Midbrain (tissue), 1 donor: ENCODE measurements at regions not wholly inside any gene's neighbourhood (a gene's known extent, or its start where the extent isn't known, plus 50 kb on each side); places are given as distances from the start of the nearest gene placed in this dataset.
"Not testable (repeated sequence)": the region's sequence is repeated elsewhere in the genome, so short reads cannot be mapped to it uniquely, and the experiment has no call there.

Experiments
- DNase-seq: peaks from one replicate; lab custom pipeline; 2025; lab: John Stamatoyannopoulos, UW

DNA sequence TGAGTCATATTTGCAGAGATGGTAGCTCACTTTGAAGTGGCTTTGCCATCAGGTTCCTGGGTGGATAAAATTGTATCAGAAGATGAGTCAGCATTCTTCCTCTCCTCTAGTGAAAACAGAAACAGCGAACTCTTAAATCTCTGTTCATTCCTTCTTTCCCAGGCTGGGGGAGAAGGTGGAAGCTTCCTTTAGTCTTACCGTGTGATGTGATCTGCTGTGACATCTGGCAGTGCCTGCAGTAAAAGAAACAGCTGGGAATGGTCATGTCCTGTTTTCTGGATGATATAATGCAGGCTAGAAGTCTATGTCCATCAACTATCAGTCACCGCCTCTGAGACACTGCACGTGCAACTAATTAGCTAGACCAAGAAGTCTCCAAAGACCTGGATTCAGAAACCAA lies 171.6 kb downstream of the VAPA start:
- DNase-seq = no peak

DNA sequence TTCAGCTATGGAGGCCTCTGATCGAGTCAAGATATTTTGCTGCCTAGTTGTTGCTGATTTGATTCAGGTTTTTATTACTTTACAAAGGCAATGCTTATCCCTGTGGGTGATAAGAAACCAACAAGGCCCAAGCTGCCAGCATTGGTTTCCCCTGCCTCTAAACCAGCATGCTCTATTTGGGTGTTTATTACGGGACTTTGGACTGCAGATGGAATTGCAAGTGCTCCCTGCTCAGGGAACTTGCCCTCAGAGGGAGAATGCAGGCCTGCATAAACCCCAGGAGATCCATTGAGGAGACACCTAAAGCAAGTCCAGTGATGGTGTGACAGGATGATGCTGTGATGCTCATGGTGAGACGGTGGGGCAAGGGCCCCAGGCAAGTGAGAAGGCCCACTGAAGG lies 172.1 kb downstream of the VAPA start:
- no peak for DNase-seq

DNA sequence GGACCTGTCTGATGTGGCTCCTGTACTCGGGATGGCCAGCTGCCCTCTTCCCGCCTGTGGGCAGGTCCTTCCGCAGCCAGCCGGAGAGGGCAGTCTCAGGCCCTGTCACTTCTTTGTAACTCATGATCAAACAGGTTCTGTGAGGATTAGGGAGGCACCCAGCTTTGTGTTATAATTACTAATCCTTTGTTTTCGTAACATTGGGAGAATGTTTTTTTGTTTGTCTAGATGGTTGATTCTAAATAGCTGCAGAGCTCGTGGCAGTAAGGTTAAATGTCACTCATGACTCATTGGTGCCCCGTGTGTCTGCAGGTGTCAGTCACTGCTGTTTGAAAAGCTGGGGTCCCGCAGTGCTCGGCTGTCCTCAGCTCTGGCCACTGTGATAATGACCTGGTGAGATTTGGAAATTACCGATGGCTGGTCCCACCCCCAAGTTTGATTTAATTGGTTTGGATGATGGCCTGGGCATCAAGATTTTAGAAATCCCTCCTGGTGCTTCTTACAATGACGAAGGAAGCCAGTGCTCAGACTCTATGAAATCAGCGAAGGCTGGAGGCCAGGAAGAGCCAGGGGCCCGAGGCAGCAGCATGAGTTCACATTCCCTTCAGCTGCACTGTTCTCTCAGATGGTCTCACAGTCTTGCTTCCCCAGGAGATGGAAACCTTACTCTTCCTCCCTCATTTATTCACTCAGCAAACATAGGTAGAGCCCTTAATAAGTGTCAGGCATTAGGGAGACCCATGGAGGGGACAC lies 172.8 kb downstream of the VAPA start:
- DNase-seq = no peak

DNA sequence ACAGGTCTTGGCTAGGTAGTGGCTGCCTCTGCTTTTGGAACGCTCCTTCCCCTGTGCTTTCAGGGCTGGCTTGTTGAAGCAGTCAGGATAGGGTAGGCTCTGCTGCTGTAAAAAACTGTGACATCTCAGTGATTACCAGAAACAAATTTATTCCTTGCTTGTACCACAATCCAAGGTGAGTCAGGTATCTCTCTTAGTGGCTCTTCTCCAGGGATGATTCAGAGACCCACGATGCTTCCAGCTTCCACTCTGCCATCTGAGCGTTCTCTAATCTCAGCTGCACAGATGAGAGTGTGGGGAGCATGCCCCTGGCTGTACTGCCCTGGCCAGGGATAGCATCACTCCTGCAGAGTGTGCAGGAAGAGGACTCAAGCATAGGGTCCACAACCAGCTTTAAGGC lies 174.9 kb downstream of the VAPA start:
- DNase-seq = no peak

DNA sequence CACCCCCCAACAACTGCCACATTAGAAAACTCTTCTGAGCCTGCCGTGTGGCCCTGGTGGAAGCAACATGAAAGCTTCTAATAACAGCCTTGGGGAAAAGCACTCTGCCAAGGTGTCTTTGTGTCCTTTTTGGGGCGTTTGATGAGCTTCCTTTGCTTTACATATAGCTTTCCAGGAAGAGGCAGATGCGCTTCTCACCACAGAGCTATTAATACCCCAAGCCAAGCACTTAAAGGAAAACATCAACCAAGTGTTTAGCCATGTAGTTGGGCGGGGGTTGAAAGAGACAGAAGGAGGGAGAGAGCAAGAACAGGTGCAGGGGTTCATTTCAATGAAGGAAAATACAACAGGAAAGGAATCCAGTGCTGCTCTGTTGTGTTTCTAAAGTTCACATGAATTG lies 176.1 kb downstream of the VAPA start:
- DNase-seq = no peak

DNA sequence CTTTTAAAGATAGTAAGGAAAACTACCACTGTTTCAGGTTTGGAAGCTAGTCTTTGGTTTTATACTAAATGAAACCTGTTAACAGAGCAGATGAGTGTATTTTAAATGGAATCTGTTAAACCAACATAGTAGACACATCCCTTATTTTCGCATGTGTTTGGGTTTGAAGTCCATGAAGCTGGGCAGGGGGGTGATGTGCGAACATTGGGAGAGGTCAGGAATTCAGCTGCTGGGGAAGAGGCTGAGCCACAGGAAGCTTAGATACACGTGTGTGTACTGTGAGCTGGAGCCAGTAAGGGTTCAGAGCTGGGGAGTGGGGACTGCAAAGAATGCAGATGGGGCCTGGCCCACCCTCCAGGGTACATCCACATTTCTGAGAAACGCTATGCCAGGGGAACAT lies 176.9 kb downstream of the VAPA start:
- DNase-seq = no peak

DNA sequence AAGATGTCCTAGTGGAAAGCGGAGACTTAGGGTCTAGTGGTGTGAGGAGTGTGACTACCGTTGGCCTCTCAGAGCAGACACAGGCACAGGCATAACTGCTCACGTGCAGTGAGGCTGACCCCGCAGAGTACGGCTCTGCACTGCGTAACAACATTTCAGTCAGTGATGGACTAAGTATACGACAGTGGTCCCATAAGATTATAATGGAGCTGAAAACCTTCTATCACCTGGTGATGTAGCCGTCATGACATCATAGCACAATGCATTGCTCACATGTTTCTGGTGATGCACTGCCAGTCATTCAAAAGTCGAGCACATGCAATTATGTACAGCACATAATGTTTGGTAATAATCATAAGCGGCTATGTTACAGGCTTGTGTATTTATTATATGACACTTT lies 179.6 kb downstream of the VAPA start:
- DNase-seq = no peak

DNA sequence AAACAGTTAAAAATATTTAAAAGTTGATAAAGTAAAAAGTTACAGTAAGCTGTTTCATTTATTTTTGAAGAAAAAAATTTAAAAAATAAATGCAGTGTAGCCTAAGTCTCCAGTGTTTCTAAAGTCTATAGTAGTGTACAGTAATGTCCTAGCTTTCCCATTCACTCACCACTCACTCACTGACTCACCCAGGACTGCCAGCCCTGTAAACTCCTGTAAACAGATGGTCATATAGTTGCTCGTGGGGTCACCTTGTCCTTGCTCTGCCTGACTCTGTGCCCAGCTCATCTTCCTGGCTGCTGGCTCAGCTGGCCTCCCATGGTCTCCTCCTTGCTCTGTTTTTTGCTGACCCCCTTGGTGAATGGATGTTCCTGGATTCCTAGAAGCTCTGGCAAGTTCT lies 180.3 kb downstream of the VAPA start:
- no peak for DNase-seq

DNA sequence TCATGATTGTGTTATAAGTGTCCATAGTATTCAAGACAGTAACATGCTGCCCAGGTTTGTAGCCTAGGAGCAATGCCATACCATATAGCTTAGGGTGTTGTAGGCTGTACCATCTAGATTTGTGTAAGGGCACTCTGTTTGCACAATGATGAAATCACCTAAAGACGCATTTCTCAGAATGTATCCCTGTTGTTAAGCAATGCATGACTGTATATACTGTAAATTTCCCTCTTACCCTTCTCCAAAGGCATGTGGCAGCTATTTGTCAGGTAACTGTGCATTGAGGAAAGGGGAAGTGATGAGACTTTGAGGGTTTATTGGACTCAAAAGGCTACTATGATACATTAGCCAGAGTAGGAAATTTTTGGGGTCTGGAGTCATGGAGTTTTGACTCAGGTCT lies 180.8 kb downstream of the VAPA start:
- no peak for DNase-seq

DNA sequence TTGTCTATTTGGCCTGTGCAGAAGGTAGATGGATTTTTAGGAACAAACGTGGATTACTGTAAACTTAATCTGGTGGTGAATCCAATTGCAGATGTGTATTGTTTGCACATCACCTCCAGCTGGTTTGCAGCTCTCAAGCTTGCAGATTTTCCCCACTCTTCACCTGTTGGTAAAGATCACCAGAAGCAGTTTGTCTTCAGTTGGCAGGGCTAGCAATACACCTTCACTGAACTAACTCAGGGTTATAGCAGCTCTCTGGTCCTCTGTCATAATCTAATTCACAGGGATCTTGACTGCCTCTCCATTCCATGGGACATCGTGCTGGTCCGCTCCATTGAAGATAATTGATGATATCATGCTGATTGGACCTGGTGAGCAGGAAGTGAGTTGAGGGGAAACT lies 181.5 kb downstream of the VAPA start:
- no peak for DNase-seq

DNA sequence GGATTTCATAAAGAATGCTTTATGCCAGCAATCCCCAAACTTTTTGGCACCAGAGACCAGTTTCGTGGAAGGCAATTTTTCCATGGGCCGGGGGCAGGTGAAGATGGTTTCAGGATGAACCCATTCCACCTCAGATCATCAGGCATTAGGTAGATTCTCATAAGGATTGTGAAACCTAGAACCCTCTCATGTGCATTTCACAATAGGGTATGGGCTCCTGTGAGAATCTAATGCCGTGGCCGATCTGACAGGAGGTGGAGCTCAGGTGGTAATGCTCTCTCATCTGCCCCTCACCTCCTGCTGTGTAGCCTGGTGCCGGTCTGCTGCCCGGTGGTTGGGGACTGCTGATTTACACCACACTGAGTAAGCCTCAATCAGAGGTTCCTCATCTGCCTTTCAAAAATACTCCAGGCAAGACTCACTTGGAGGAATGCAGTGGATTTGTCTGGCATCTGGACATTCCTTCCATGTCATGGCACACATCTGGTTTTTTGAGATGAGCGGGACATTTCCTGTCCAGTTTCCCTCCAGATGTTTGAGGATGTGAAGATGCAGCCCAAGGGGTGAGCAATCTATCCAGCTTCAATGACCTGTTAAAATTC lies 185.8 kb downstream of the VAPA start:
- no peak for DNase-seq

DNA sequence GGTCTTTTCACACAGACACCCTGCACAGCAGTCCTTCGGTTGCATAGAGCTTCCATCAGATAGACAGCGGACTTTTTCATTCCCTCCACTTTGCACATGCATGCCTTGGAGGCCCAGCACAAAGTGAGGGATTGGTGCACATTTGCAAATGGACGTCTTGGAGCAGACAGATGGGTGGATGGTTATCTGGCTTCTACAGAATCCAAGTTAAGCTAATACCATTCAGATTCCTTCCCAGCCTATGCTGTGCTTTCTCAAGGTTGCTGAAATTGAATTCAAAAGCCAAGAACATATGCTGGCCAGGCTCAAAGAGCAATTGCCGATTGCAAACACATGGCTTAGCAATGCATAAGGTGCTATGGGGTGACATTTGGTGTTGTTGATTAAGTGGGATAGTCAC lies 186.4 kb downstream of the VAPA start:
- DNase-seq = no peak

DNA sequence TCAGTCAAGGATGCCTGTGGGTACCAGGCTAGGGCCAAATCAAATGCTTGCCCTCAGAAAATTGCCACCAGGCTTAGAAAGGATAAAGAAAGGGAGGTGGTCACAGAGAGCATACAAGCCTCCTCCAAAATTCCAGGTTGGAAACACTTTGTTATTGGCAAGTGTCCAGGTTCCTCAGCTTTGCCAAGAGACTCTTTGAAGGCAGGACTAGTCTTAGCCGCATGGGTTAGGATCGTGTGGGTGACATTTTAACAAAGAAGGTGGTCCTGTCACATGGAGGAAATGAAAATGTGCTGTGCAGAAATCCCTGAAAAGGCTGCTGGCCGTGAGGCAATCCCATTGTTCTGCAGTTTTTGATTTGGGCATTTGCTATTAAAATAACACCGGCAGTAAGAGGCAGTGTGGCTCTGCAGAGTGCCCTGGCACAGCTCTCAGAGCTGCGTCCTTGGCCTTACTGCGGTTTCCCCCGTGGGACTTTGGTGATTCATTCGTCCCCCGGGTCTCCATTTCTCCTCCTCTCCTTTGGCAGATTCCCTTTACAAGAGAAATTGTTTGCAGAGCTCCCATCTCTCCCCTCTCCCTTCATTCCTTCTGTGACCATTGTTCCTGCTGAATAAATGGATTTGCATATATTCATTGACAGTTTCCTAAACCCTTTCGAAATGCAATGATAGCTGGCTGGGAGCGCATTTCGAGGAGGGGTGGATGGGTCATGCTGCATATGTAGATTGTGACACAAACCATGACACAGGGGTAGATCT lies 187.3 kb downstream of the VAPA start:
- peak; percentile 25 for DNase-seq

DNA sequence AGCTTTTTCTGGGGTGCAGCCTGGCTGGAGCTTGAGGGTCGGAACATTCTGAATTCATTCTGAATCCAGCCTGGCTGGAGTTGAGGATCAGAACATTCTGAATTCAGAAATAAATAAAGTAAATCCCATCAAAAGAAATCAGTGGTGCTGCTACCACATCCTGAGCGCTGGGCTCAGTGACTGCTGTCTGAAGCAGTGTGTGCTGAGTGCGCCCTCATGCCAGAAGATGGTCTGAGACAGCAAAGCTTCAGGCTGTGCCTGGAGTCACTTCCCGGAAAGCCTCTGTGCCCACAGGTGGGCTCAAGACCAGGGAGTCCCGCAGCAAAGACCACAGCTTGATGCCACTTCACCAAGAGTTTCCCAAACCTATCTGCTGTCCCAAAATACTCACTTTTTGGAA lies 187.9 kb downstream of the VAPA start:
- DNase-seq = no peak

DNA sequence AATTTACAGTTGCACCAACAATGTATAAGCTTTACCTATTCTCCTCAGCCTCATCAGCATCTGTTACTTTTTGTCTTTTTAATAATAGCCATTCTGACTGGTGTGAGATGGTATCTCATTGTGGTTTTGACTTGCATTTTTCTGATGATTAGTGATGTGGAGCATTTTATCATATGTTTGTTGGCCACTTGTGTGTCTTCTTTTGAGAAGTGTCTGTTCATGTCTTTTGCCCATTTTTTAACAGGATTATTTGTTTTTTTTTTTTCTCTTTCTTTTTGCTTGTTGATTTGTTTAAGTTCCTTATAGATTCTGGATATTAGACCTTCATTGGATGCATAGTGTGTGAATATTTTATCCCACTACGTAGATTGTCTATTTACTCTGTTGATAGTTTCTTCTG lies 191.3 kb downstream of the VAPA start:
- not testable (repeated sequence) for DNase-seq

DNA sequence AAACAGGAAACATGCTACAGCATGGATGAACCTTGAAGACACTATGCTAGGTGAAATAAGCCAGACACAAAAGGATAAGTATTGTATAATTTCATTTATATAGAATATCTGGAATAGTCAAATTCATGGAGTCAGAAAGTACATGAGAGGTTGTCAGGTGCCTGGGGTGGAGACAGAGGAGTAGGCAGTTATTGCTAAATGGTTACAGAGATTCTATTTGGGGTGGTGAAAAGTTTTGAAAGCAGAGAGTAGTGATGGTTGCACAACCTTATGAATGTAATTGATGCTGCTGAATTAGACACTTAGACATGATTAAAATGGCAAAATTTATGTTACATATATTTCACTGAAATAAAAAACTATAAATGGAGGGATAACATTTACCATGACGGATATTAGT lies 197.4 kb downstream of the VAPA start:
- DNase-seq = no peak

DNA sequence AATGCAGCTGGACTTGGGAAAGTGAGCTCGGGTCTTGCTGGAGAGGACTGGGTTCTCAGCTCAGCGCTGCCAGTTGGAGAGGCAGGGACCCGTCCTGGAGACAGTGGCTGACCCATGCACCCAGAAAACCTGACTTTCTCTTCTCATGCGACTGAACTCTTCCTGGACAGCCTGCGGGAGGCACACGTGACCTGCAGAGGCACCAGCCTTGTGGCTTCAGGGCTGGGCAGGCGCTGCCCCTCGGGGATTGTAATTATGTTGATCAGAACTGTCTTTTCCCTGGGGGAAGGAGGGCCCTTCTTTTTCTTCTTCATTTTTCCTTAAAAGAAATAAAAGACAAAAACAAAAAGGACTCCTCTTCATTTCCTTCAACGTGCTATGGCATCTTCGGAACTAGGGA lies 198.1 kb downstream of the VAPA start:
- DNase-seq = no peak

DNA sequence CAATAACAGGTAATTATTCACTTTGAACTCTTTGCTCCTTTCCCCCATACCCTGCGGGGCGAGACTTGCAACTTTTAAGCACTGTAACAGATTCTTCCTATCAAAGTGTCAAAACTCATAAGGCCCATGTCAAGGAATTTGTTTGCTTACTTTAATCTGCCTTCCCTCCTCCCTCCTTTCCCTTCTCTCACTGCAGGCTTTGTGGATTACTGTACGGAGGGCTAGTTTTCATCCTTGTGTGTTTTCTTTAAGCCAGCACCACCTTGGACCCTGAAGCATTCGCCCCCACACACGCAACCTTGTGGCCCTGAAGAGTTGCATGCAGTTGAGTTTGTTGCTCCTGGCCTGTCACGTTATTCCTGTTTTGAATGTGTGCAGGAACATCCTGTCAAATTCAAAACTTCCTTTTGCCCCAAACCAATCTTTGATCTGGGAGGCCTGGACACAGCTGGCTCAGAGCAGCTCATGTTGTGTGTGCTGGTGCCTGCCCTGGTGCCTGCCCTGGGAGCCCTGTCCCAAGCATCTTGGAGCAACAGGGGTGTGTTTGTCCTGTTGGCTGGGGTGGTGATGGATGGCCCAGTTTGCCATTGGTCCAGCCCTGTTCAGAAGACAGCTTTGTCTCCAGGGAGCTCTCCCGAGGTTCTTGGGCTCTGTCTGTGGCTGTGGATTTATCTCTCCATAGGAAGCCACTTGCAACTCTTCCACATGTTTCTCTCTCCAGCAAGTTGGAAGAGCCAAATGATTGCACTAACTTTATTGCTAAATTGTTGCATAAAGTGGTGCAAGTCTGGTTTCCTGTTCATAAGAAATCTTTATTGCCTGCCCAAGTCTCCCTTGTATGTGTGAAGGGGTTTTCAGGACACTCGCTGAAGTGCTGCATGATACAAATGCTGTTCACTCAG lies 199.6 kb downstream of the VAPA start:
- no peak for DNase-seq

DNA sequence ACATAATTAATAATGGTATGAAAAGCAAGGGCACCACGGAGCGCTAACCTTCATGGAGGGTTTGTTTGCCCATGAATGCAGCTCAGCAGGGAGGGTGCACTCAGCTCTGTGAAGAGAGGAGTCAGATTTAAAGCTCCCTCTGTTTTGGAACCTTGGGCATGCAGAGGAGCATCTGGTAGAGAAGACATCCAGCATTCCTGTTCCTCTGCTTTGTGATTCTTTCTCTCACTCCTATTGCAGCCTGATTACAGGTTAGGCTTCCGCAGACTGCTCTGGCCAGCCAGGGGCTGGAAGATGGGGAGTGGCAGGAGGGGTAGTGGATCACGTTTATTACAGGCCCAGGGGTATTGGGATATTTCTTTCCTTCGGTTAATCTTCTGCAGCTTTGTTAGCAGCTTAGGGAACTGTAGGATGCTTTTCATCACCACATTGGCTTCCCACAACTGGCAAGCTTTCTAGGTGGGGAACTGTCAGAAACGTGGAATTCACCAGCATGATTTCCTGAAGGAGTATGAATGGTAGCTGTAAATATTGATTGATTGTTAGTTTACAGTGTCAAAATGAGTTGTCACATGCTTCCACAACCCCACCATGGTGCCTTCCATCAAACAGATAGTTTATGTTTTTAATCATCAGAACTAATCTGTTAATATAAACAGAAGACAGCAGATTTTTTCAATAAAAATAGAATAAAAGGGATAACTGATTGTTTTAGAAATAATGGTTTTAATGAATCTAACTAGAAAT lies 201.1 kb downstream of the VAPA start:
- no peak for DNase-seq

DNA sequence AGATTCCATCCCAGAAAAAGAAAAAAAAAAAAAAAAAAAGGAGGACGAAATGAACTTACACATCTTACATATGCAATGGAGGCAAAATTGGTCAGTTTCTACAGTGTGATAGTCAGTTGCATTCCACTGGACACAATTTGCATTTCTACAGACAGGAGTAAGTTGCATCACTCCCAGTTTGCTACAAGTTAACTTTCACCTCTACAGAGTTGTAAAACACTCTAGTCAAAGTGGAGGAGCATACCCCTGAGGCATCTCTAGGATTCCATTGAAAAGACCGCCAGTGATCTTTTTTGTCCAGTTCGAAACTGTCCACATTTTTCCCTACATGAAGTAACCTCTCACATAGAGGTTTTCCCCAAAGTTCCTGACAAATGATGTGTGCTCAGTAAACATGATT lies 202.8 kb downstream of the VAPA start:
- no peak for DNase-seq

DNA sequence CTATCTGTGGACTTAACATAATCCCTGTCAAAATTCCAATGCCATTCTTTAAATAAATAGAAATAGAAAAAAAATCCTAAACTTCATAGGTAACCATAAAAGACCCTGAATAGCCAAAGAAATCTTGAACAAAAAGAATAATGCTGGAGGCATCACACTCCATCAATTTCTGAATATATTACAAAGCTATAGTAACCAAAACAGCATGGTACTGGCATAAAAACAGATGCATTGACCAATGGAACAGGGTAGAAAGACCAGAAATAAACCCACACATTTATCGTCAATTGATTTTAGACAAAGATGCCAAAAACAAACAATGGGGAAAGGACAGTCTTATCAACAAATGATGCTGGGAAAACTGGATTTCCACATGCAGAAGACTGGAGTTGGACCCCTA lies 205.7 kb downstream of the VAPA start:
- no peak for DNase-seq

DNA sequence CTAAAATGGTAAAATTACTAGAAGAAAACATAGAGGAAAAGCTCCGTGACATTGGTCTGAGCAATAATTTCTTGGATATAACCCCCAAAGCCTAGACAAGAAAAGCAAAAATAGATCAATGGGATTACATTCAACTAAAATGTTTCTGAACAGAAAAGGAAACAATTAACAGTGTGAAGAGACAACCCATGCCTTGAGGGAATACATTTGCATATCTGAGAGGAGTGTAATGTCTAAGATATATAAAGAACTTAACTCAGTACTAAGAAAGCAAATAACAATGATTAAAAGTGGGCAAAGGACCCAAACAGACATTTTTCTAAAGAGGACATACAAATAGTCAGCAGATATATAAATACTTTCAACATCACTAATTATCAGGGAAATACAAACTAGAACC lies 206.2 kb downstream of the VAPA start:
- no peak for DNase-seq
